ENCODE measurements at regions not wholly inside any gene's neighbourhood (a gene's known extent, or its start where the extent isn't known, plus 50 kb on each side); places are given as distances from the start of the nearest gene placed in this dataset.
A peak's percentile ranks its signal among the peaks of the same experiment; 100 is the strongest.

GRCh38 chr4:157591245-157591644, 370.7 kb downstream of the GRIA2 start:
- Histone ChIP-seq H2AFZ (ENCODE audit: low read depth, low read length) (no peak overlapping the region), H3K27me3 (ENCODE audit: low read depth, low read length) (no peaks in the 10 kb centered on the region), H4K20me1 (ENCODE audit: insufficient read depth, low read length) (no peaks in the 10 kb centered on the region), H3K36me3 (replicated peaks; ENCODE audit: low read depth, low read length) (no peaks in the 10 kb centered on the region), H3K27ac (ENCODE audit: low read length) (no peak overlapping the region), H3K4me3 (ENCODE audit: low read length) (no peak overlapping the region), H3K4me1 (ENCODE audit: low read length) (no peaks in the 10 kb centered on the region), H3K4me2 (ENCODE audit: low read length) (no peak overlapping the region), H3K9ac (ENCODE audit: low read length) (no peak overlapping the region), H3K79me2 (ENCODE audit: low read length) (no peaks in the 10 kb centered on the region), H3K9me3 (ENCODE audit: insufficient read depth, low read length) (no peaks in the 10 kb centered on the region)
- TF ChIP-seq EZH2phosphoT487 (IDR thresholded peaks at IDR 0.05; ENCODE audit: low read depth) (no peak), CTCF (IDR thresholded peaks at IDR 0.05; ENCODE audit: low read depth, low read length) (no peak)

DNA sequence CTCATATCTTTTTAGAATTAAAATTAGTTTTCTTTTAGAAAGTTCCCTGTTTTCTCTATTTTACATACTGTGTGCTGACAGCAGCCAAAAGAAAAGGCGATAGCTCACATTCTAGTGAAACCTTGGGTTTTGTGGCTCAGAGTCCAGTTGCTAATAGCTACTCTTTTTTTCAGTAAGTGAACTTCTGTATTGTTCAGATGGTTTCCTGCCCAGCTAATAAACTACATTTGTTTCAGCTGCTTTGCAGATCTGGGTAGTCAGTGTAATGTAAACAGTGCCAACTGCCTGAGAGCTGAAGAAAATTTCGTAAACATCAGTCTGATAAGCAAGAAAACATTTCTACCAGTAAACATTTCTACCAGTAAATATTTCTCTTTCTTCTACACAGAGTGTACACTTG, 370.2 kb downstream of the GRIA2 start:
- TF ChIP-seq CTCF (IDR thresholded peaks at IDR 0.05; ENCODE audit: low read depth, low read length), result no peak
- TF ChIP-seq EZH2phosphoT487 (IDR thresholded peaks at IDR 0.05; ENCODE audit: low read depth), result no peak
- Histone ChIP-seq H3K27ac (ENCODE audit: low read length) (no peak overlapping the region), H3K79me2 (ENCODE audit: low read length) (no peaks in the 10 kb centered on the region), H3K4me3 (ENCODE audit: low read length) (no peak overlapping the region), H3K9me3 (ENCODE audit: insufficient read depth, low read length) (no peaks in the 10 kb centered on the region), H3K27me3 (ENCODE audit: low read depth, low read length) (no peaks in the 10 kb centered on the region), H2AFZ (ENCODE audit: low read depth, low read length) (no peak overlapping the region), H4K20me1 (ENCODE audit: insufficient read depth, low read length) (no peaks in the 10 kb centered on the region), H3K36me3 (replicated peaks; ENCODE audit: low read depth, low read length) (no peaks in the 10 kb centered on the region), H3K9ac (ENCODE audit: low read length) (no peak overlapping the region), H3K4me2 (ENCODE audit: low read length) (no peak overlapping the region), H3K4me1 (ENCODE audit: low read length) (no peaks in the 10 kb centered on the region)

GRCh38 chr4:157587681-157588423, 367.3 kb downstream of the GRIA2 start:
- peaks cover 5% of the 10 kb centered on the region; the same call in 1 of the 2 replicates for H3K9me3 ChIP-seq (ENCODE audit: insufficient read depth, low read length)
- H3K27ac ChIP-seq (ENCODE audit: low read length), result no peak overlapping the region
- TF ChIP-seq CTCF (IDR thresholded peaks at IDR 0.05; ENCODE audit: low read depth, low read length) (no peak), EZH2phosphoT487 (IDR thresholded peaks at IDR 0.05; ENCODE audit: low read depth) (no peak)
- 0 out of 2 replicates have a peak overlapping the region, but pooled peaks have one; percentile 13 for H2AFZ ChIP-seq (ENCODE audit: low read depth, low read length)
- no peaks in the 10 kb centered on the region for H3K36me3 ChIP-seq (replicated peaks; ENCODE audit: low read depth, low read length)
- H3K9ac ChIP-seq (ENCODE audit: low read length), result no peak overlapping the region
- no peaks in the 10 kb centered on the region for H3K4me1 ChIP-seq (ENCODE audit: low read length)
- H3K4me2 ChIP-seq (ENCODE audit: low read length), result no peak overlapping the region
- no peak overlapping the region for H3K4me3 ChIP-seq (ENCODE audit: low read length)
- no peaks in the 10 kb centered on the region for H4K20me1 ChIP-seq (ENCODE audit: insufficient read depth, low read length)
- H3K27me3 ChIP-seq (ENCODE audit: low read depth, low read length), result no peaks in the 10 kb centered on the region
- H3K79me2 ChIP-seq (ENCODE audit: low read length), result no peaks in the 10 kb centered on the region

GRCh38 chr4:157582141-157582540, 361.6 kb downstream of the GRIA2 start:
- Histone ChIP-seq H3K9me3 (ENCODE audit: insufficient read depth, low read length) (peaks cover 5% of the 10 kb centered on the region; the same call in 1 of the 2 replicates), H3K27ac (ENCODE audit: low read length) (no peak overlapping the region), H3K27me3 (ENCODE audit: low read depth, low read length) (no peaks in the 10 kb centered on the region), H3K4me1 (ENCODE audit: low read length) (no peaks in the 10 kb centered on the region), H2AFZ (ENCODE audit: low read depth, low read length) (no peak overlapping the region), H3K79me2 (ENCODE audit: low read length) (no peaks in the 10 kb centered on the region), H3K36me3 (replicated peaks; ENCODE audit: low read depth, low read length) (no peaks in the 10 kb centered on the region), H3K9ac (ENCODE audit: low read length) (no peak overlapping the region), H4K20me1 (ENCODE audit: insufficient read depth, low read length) (no peaks in the 10 kb centered on the region), H3K4me3 (ENCODE audit: low read length) (no peak overlapping the region), H3K4me2 (ENCODE audit: low read length) (no peak overlapping the region)
- TF ChIP-seq CTCF (IDR thresholded peaks at IDR 0.05; ENCODE audit: low read depth, low read length) (no peak), EZH2phosphoT487 (IDR thresholded peaks at IDR 0.05; ENCODE audit: low read depth) (no peak)
